Fibroblast of lung (primary cell): ENCODE measurements at regions not wholly inside any gene's neighbourhood (a gene's known extent, or its start where the extent isn't known, plus 50 kb on each side); places are given as distances from the start of the nearest gene placed in this dataset.
"Not testable (repeated sequence)": the region's sequence is repeated elsewhere in the genome, so short reads cannot be mapped to it uniquely, and the experiment has no call there.

ENCODE experiments used
- DNase-seq, 2 donors: peaks; one replicate each; pipeline versions ENCODE4 v3.0.0 to v3.0.0-alpha.2; 2010; ENCODE audit warnings: low read depth in 2 of 2
- H2AFZ ChIP-seq: 2 replicates; pipeline ENCODE4 v1.5.1; 2012; ENCODE audit warnings: low read length, control low read depth, inconsistent platforms
- H3K27ac ChIP-seq: 2 replicates; pipeline ENCODE4 v1.5.1; 2011; ENCODE audit warnings: low read length, control low read depth; ENCODE audit not compliant: insufficient read depth
- H3K27me3 ChIP-seq: 2 replicates; pipeline ENCODE4 v1.5.1; 2011; ENCODE audit warnings: mild to moderate bottlenecking, low read length; ENCODE audit not compliant: control insufficient read depth, insufficient read depth
- H3K36me3 ChIP-seq: 2 replicates; pipeline ENCODE4 v1.5.1; 2011; ENCODE audit warnings: low read length; ENCODE audit not compliant: control insufficient read depth, insufficient read depth
- H3K4me1 ChIP-seq: 2 replicates; pipeline ENCODE4 v1.5.1; 2011; ENCODE audit warnings: low read length; ENCODE audit not compliant: control insufficient read depth, insufficient read depth; ENCODE audit errors: extremely low read depth
- H3K4me2 ChIP-seq: 2 replicates; pipeline ENCODE4 v1.5.1; 2011; ENCODE audit warnings: low read length, control low read depth; ENCODE audit not compliant: insufficient read depth; ENCODE audit errors: extremely low read depth
- H3K4me3 ChIP-seq, 4 experiments: fragments of 200-600 bp in 1 of 4; sonication (generic) in 1 of 4; replicated peaks in 1 of 4; 2 replicates each; pipeline ENCODE4 v1.5.1; 2011 to 2016; ENCODE audit warnings: low read length in 4 of 4, low read depth in 3 of 4, mild to moderate bottlenecking in 3 of 4, control low read depth in 2 of 4, inconsistent platforms in 1 of 4, mixed read lengths in 1 of 4; ENCODE audit not compliant: insufficient read depth in 1 of 4; ENCODE audit errors: control extremely low read depth in 1 of 4
- H3K79me2 ChIP-seq: 2 replicates; pipeline ENCODE4 v1.5.1; 2012; ENCODE audit warnings: mild to moderate bottlenecking, low read length, inconsistent platforms; ENCODE audit not compliant: control insufficient read depth, insufficient read depth
- H3K9ac ChIP-seq: 2 replicates; pipeline ENCODE4 v1.5.1; 2011; ENCODE audit warnings: mild to moderate bottlenecking, low read length, control low read depth; ENCODE audit not compliant: insufficient read depth
- H3K9me3 ChIP-seq: 2 replicates; pipeline ENCODE4 v1.5.1; 2012; ENCODE audit warnings: low read depth, low read length; ENCODE audit not compliant: control insufficient read depth, insufficient read depth
- H4K20me1 ChIP-seq: 2 replicates; pipeline ENCODE4 v1.5.1; 2011; ENCODE audit warnings: low read length; ENCODE audit not compliant: control insufficient read depth, insufficient read depth; ENCODE audit errors: extremely low read depth
- CTCF ChIP-seq, 2 donors: IDR thresholded peaks in 1 of 2; conservative IDR thresholded peaks in 1 of 2; 1 replicate in 1 of 2; 2 replicates in 1 of 2; pipeline ENCODE4 v1.5.1; 2011 to 2012; ENCODE audit warnings: low read length in 2 of 2, control low read depth in 1 of 2, inconsistent platforms in 1 of 2, low read depth in 1 of 2, mild to moderate bottlenecking in 1 of 2
- EZH2 ChIP-seq: IDR thresholded peaks from 2 replicates; pipeline ENCODE4 v1.5.1; 2012; ENCODE audit warnings: low read length, control low read depth, mild to moderate bottlenecking; ENCODE audit errors: missing control alignments

- Histone ChIP-seq H3K4me2 (no peak overlapping the region), H3K4me3 (no peak overlapping the region), H3K9me3 (no peaks in the 10 kb centered on the region), H3K9ac (no peak overlapping the region), H3K79me2 (no peaks in the 10 kb centered on the region), H4K20me1 (no peaks in the 10 kb centered on the region), H3K4me1 (no peaks in the 10 kb centered on the region), H3K27me3 (no peaks in the 10 kb centered on the region), H3K36me3 (no peaks in the 10 kb centered on the region), H3K27ac (no peak overlapping the region), H2AFZ (no peak overlapping the region)
- no peak for TF ChIP-seq EZH2
- TF ChIP-seq CTCF (conservative IDR thresholded peaks at IDR 0.05 in 1 of 2, IDR thresholded peaks at IDR 0.05 in 1 of 2; ENCODE audit: low read depth in 1 of 2, low read length in 2 of 2), result no peak
- no peak for DNase-seq
Observed at GRCh38 chr4:152062936-152063620, 302.3 kb upstream of the GATB start.

- Histone ChIP-seq H3K27me3 (no peaks in the 10 kb centered on the region), H3K9ac (no peak overlapping the region), H3K27ac (no peak overlapping the region), H3K4me3 (no peak overlapping the region), H3K4me2 (no peak overlapping the region), H3K4me1 (peaks cover 3% of the 10 kb centered on the region), H3K9me3 (no peaks in the 10 kb centered on the region), H2AFZ (no peak overlapping the region), H3K79me2 (no peaks in the 10 kb centered on the region), H3K36me3 (no peaks in the 10 kb centered on the region), H4K20me1 (no peaks in the 10 kb centered on the region)
- TF ChIP-seq EZH2 (no peak), CTCF (conservative IDR thresholded peaks at IDR 0.05 in 1 of 2, IDR thresholded peaks at IDR 0.05 in 1 of 2; ENCODE audit: low read depth in 1 of 2, low read length in 2 of 2) (no peak)
- no peak for DNase-seq
Observed at GRCh38 chr4:152054731-152055130, 293.9 kb upstream of the GATB start.

GRCh38 chr4:152052451-152053057, 291.7 kb upstream of the GATB start:
- no peak overlapping the region for H3K4me2 ChIP-seq
- H3K4me1 ChIP-seq, result peaks cover 3% of the 10 kb centered on the region
- peak; percentile 23 to 81 for DNase-seq
- TF ChIP-seq CTCF (conservative IDR thresholded peaks at IDR 0.05 in 1 of 2, IDR thresholded peaks at IDR 0.05 in 1 of 2; ENCODE audit: low read depth in 1 of 2, low read length in 2 of 2) (no peak), EZH2 (no peak)
- no peak overlapping the region for H2AFZ ChIP-seq
- H3K27me3 ChIP-seq, result no peaks in the 10 kb centered on the region
- no peak overlapping the region for H3K4me3 ChIP-seq
- H3K9ac ChIP-seq, result no peak overlapping the region
- no peaks in the 10 kb centered on the region for H3K36me3 ChIP-seq
- no peak overlapping the region for H3K27ac ChIP-seq
- no peaks in the 10 kb centered on the region for H4K20me1 ChIP-seq
- no peaks in the 10 kb centered on the region for H3K9me3 ChIP-seq
- H3K79me2 ChIP-seq, result no peaks in the 10 kb centered on the region

GRCh38 chr4:152051332-152051731, 290.5 kb upstream of the GATB start:
- not testable (repeated sequence) for H3K4me1 ChIP-seq, DNase-seq, H4K20me1 ChIP-seq, H3K4me3 ChIP-seq, H3K79me2 ChIP-seq, H3K9me3 ChIP-seq, H2AFZ ChIP-seq, H3K36me3 ChIP-seq, H3K4me2 ChIP-seq, H3K27ac ChIP-seq, H3K9ac ChIP-seq, H3K27me3 ChIP-seq
